ELF-1 (cell line): ENCODE measurements at regions not wholly inside any gene's neighbourhood (a gene's known extent, or its start where the extent isn't known, plus 50 kb on each side); places are given as distances from the start of the nearest gene placed in this dataset.

Source experiments
- DNase-seq: peaks from one replicate; pipeline ENCODE4 v3.0.0-alpha.2; 2016; ENCODE audit warnings: low read depth, low spot score

- no peak for DNase-seq
Observed at GRCh38 chr10:120960725-120961124, 109.6 kb downstream of the WDR11 start.

DNA sequence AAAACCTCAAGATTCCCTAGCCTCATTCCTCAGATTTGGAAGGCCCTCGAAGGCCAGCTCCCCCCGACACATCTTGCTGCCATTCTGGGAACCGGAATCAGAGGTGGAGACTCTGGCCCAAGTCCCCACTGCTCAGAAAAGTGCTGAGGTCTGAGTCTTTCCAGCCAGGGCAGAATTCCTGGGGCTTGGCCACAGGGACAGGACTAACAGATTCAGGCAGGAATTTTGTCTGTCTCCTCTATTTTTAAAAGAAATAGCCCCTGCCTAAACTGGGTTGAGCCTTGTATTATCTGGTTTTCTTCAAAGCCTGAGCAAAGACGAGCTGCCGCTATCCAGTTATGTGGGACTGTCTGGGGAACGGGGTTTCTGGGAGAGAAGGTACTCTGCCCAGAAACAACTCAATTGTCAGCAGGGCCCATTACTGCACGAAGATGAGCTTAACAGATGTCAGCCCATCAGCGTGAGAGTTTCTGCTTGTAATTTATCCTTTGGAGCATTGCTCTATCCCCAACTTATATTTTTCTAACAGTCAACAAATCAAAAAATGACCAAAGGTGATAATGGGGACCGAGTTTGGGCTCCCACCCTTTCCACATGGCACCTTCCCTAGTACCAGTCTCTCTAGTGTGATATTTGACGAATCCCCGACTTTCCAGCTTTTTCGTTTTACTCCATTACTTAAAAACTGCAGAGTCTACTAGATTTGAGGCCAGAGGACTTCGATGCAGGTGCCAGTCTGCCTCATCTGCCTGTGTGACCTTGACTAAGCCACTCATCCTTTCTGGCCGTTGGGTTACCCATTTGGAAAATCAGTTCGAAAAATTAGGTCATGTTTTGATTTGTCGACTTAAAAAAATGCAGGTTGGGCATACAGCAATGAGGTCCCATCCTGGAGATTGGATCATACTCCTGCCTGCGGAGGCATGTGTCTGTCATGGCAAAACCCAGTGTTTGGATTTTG, 110.9 kb downstream of the WDR11 start:
- DNase-seq: peak; percentile 41

- DNase-seq: peak; percentile 80
Observed at GRCh38 chr10:120962756-120963593, 111.8 kb downstream of the WDR11 start.

DNA sequence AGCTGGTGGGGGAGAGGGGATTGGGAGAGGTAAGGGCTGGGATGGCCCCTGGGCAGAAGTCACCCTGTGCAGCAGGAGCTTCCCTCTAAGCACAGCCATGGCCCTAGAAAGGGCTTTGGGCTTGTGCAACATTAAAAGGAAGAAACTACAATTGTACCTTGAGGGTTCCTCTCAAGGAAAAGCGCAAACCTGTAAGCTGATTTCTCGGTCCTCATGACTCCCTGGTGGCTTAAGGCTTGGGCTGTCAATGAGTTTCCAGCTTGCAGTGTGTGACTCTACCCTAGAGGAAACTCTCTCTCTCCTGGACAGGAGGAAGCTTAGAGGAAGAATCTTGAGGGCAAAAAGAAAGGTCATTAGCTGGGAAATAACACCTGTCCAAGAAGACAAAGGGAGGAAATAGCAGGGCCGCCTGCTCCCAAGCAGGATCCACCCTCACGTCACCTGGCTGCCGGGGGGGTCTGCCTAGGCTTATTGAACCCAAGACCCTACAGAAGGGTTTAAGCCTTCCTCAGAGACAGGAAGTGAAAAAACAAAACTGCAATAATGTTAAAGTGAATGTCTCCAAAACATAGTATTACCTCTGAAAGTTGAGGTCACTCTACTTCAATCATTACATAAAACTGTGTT, 112.5 kb downstream of the WDR11 start:
- no peak for DNase-seq

GRCh38 chr10:120966657-120967045, 115.5 kb downstream of the WDR11 start:
- DNase-seq: no peak

- no peak for DNase-seq
Observed at GRCh38 chr10:120969219-120969645, 118.1 kb downstream of the WDR11 start.

DNA sequence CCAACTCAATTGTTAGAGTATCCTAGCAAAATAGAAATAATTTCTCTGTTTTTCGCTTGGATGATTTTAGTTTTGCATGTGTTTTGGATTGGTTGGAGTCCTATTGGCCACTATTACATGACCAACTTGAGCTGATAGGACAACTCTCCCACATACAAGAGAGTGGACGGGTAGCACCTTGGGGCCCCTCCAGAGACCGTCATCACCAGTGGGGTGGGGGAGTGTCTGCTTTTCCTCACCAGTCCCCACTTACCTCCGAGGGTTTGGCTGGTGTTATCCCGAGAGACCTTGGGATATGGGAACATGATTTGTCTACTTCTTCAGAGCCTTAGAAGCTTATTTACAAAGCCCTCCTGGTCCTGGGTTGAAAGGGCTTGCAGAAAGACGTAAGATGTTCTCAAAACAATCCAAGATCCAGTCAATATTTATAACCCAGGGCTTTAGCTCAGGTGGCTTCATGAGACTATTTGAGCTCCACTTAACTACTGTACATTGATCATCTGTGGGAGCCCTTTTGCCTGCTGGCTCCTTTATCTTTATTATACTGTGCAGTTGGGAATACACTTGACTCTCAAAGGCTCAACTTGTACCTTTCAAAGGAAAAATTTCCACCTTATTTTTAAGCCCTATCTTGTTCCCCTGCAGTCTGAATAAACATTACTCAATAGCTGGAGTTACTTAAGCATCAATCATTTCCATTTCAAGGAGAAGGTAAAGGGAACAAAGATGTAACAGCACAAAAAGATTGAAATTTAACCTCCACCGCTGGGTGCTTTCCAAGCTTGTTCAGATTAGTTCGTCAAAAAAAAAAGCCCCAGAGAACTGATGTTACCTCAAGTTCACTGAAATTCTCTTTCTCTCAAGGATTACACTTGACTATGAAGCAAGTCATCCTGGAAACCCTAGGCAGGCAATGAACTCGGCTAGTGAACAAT, 119.7 kb downstream of the WDR11 start:
- DNase-seq: no peak

- no peak for DNase-seq
Observed at GRCh38 chr10:120971671-120972070, 120.5 kb downstream of the WDR11 start.

DNA sequence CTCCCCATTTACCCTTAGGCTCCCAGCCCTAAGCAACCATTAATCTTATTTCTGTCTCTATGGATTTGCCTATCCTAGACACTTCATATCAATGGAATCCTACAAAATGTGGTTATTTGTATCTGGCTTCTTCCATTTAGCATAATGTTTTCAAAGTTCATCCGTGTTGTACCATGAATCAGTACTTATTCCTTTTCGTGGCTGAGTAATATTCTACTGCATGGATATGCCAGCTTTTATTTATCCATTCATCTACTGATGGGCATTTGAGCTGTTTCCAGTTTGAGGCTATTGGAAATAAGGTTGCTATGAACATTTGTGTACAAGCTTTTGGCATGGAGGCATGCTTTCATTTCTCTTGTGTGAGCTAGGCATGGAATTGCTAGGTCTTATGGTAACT, 121.1 kb downstream of the WDR11 start:
- no peak for DNase-seq

GRCh38 chr10:120975072-120975867, 124.1 kb downstream of the WDR11 start:
- DNase-seq: no peak

- DNase-seq: no peak
Observed at GRCh38 chr10:120975868-120976225, 124.7 kb downstream of the WDR11 start.

DNA sequence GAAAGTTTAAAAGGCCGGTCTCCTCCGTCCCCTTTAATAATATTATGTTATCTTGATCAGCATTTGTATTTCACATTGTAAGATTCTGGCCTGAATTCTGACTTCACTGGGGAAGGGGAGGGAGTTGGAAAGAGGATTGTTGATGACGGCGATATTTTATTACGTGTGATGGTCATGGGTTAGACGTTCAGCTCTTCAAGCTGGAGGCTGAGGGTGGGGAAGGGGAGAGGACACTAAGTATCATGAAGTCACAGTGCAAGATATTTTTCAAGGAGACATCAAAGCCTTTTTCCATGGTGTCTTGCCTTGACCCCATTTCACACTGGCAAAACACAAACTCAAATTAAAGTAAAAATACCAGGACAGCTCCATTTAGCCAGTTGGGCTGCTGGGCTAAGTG, 126.7 kb downstream of the WDR11 start:
- DNase-seq: no peak

DNA sequence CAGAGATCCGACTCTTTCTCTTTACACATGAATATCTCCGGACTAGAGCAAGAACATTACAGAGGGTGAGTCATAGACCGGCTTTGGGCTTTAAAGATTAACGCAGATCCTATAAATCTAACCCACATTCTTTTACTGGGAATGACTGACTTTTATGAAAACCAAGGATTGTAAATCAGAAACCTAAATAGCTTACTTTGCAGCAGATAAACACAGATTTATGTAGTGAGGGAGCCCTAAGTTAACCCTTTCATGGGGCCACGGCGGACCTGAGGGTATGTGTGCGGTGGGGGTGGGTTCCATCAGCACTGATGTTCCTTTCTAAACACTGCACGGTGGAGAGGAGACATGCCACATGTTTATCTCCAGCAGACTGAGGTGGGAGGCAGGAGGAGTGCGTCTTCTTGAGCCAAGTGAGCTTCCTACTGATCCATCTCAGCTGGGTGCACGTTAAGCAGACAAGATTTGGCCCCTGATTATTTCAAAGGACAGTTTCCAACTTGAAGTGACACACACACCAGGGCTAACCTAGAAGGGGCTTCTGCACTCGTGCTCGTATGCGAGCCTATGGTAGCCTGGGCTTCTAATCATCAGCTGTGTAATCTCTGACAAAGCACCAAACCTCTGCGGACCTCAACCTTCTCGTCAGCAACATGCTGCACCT, 127.6 kb downstream of the WDR11 start:
- DNase-seq: peak; percentile 68

GRCh38 chr10:120979435-120980278, 128.5 kb downstream of the WDR11 start:
- peak; percentile 79 for DNase-seq

DNA sequence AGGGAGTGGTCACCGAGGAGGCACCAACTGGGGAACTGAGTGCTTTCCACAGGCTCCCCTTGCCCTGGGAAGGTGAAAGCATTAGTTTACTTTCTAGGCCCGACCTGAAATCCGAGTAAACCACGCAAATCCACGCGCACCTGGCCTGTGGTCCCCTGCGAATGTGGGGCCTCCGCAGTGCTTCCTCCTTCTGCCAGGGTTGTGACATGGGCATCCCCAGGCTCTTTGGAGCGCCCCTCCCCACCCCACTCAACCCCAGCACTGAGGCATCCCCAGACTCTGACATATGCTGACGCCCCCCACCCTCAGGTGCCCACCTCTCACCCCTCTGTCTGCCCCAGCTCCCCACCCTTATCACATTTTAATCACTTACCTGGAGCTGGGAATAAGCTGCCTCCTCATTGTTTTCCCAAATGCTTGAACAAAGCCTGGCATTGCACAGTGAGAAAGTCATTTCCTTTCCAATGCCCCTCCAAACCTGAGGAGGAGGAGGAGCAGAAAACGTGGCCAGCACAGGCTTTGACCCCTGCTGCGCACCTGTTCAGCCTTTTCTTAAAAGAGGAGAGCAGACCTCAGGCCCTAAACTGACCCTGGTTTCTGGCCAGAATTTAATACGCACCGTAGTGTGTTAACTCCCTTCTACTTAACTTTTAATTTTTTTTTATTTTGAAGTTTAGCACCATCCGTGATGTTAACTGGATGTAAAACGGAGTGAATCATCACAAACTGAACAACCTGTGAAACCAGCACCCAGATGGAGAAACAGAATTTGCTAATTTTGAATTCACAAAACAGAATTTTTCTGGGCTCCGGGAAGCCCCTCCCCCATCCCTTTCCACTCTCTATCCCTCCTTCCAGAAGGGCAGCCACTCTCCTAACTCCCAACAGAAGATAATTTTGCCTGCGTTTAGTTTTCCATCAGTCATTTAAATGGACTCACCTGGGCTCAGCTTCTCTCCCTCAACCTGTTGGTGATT, 129.4 kb downstream of the WDR11 start:
- peak; percentile 49 for DNase-seq

DNA sequence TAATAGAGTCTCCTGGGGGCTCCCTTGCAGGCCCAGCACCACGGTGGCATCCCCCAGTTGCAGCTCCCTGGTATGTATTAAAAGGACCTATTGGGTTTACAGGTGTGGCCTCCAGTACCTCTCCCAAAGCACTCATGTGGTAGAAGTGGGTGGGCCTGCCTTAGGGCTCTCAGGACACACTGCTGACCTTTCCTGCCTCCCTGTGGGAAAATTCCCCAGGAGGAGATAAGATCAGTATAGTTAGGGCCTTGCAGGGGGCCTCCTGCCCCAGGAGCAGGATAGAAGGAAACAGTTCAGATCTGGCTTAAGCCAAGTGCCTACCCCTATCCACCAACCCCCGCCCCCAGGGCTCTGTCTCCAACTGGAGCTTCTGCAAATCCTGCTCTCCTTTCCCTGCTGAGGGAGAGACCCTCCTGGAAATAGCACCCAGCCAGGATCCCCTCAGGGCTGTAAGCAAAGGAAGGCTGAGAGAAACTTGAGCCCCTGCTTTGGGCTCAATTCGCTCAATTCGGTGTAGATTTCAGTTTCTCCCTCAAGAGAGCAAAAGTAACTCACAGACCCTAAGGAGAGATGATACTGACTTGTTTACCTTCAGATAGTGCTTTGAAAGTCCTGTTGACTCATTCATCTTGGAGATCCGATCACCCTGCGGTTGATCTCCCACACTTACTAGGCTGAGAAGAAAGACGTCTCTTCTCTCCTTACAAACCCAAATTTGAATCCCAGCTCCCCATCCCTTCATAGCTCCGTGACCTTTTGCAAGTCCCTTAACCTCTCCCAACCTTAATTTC, 130.6 kb downstream of the WDR11 start:
- peak; percentile 97 for DNase-seq

DNA sequence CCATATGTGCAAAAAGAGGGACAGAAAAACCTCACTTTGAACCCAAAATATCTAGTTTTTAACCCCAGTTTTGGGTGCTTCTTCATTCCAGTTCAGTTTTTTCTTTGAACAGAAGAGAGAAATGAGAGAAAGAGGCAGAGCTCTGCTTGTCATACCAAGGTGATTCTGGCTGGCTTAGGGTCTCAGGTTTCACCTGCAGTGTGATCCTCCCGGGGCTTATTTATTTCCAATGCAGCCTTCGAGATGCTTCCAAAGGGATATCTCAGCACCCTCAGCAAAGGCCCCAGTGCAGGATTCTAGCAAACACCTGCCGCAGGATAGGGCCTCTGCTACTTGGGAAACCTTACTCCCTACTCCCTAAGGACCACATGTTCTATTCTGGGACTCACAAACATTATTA, 131.3 kb downstream of the WDR11 start:
- DNase-seq: peak; percentile 51
